Inferior parietal cortex (tissue), 1 donor: ENCODE measurements at regions not wholly inside any gene's neighbourhood (a gene's known extent, or its start where the extent isn't known, plus 50 kb on each side); places are given as distances from the start of the nearest gene placed in this dataset.
"Not testable (repeated sequence)": the region's sequence is repeated elsewhere in the genome, so short reads cannot be mapped to it uniquely, and the experiment has no call there.

Experiments used
- DNase-seq: peaks from one replicate; pipeline ENCODE4 v3.0.0-alpha.2; 2016; ENCODE audit errors: extremely low spot score

- DNase-seq: no peak
These were observed 488.6 kb upstream of the USP9Y start for GRCh38 chrY:12212394-12212793.

GRCh38 chrY:12215564-12216022 lies 485.4 kb upstream of the USP9Y start:
- no peak for DNase-seq

- no peak for DNase-seq
These were observed 470.1 kb upstream of the USP9Y start for GRCh38 chrY:12230921-12231320.

- no peak for DNase-seq
These were observed 464.6 kb upstream of the USP9Y start for GRCh38 chrY:12236399-12236798.

GRCh38 chrY:12240326-12240725 lies 460.7 kb upstream of the USP9Y start:
- DNase-seq: not testable (repeated sequence)

- no peak for DNase-seq
These were observed 456.9 kb upstream of the USP9Y start for GRCh38 chrY:12244146-12244545.

GRCh38 chrY:12253756-12254155 lies 447.3 kb upstream of the USP9Y start:
- DNase-seq: no peak

- no peak for DNase-seq
These were observed 429.9 kb upstream of the USP9Y start for GRCh38 chrY:12271162-12271561.

GRCh38 chrY:12285608-12286007 lies 415.4 kb upstream of the USP9Y start:
- DNase-seq: no peak

- no peak for DNase-seq
These were observed 412.1 kb upstream of the USP9Y start for GRCh38 chrY:12288919-12289318.

GRCh38 chrY:12289415-12289814 lies 411.6 kb upstream of the USP9Y start:
- DNase-seq: no peak

- DNase-seq: no peak
These were observed 408.5 kb upstream of the USP9Y start for GRCh38 chrY:12292542-12292941.

- no peak for DNase-seq
These were observed 404.6 kb upstream of the USP9Y start for GRCh38 chrY:12296460-12296859.

GRCh38 chrY:12299796-12300195 lies 401.2 kb upstream of the USP9Y start:
- not testable (repeated sequence) for DNase-seq

GRCh38 chrY:12303464-12303863 lies 397.6 kb upstream of the USP9Y start:
- DNase-seq: no peak

- DNase-seq: no peak
These were observed 395.6 kb upstream of the USP9Y start for GRCh38 chrY:12305456-12305855.

- DNase-seq: no peak
These were observed 391.8 kb upstream of the USP9Y start for GRCh38 chrY:12309212-12309611.

- DNase-seq: no peak
These were observed 390.2 kb upstream of the USP9Y start for GRCh38 chrY:12310832-12311231.

GRCh38 chrY:12327751-12328150 lies 373.3 kb upstream of the USP9Y start:
- DNase-seq: no peak

GRCh38 chrY:12331917-12332316 lies 369.1 kb upstream of the USP9Y start:
- DNase-seq: not testable (repeated sequence)

GRCh38 chrY:12343211-12343610 lies 357.8 kb upstream of the USP9Y start:
- DNase-seq: no peak

- no peak for DNase-seq
These were observed 352.9 kb upstream of the USP9Y start for GRCh38 chrY:12348181-12348580.

- no peak for DNase-seq
These were observed 343.8 kb upstream of the USP9Y start for GRCh38 chrY:12357204-12357603.

- no peak for DNase-seq
These were observed 343.4 kb upstream of the USP9Y start for GRCh38 chrY:12357655-12358054.

GRCh38 chrY:12358337-12358736 lies 342.7 kb upstream of the USP9Y start:
- DNase-seq: no peak
